H1 (cell line): ENCODE measurements at regions not wholly inside any gene's neighbourhood (a gene's known extent, or its start where the extent isn't known, plus 50 kb on each side); places are given as distances from the start of the nearest gene placed in this dataset.
A peak's percentile ranks its signal among the peaks of the same experiment; 100 is the strongest.

Source experiments
- CTCF ChIA-PET: fragments of 300-600 bp; sonication (Branson Sonifier 250); formaldehyde crosslinking; loops from one replicate; lab custom pipeline; 2021; ENCODE audit not compliant: partially characterized antibody; lab: Charles Lee
- POLR2A ChIA-PET: fragments of 300-600 bp; sonication (Branson Sonifier 250); formaldehyde crosslinking; loops from one replicate; lab custom pipeline; 2021; ENCODE audit warnings: inconsistent platforms; ENCODE audit not compliant: partially characterized antibody; lab: Charles Lee
- DNase-seq, 2 experiments: peaks; one replicate each; pipeline versions ENCODE4 v3.0.0 to v3.0.0-alpha.2; 2010 to 2022; ENCODE audit warnings: low spot score in 2 of 2, low read depth in 1 of 2, mixed read lengths in 1 of 2
- FAIRE-seq: peaks from 2 replicates; lab custom pipeline; 2011; peaks lifted over from hg19 to GRCh38; lab: Jason Lieb, UNC
- H2AFZ ChIP-seq: 2 replicates; pipeline ENCODE4 v1.8.1; 2012; ENCODE audit warnings: low read length, inconsistent platforms
- H2AK5ac ChIP-seq: 2 replicates; pipeline ENCODE4 v1.6.1; 2013; ENCODE audit warnings: low read depth, low read length
- H2BK120ac ChIP-seq: replicated peaks from 2 replicates; pipeline ENCODE3; 2013; ENCODE audit warnings: low read depth, low read length, inconsistent platforms
- H2BK12ac ChIP-seq: 2 replicates; pipeline ENCODE4 v1.6.1; 2013; ENCODE audit warnings: low read depth, low read length
- H2BK15ac ChIP-seq: 2 replicates; pipeline ENCODE4 v1.6.1; 2013; ENCODE audit warnings: low read length
- H2BK20ac ChIP-seq: 2 replicates; pipeline ENCODE4 v1.6.1; 2013; ENCODE audit warnings: low read length
- H2BK5ac ChIP-seq: 2 replicates; pipeline ENCODE4 v1.6.1; 2013; ENCODE audit warnings: low read depth, low read length
- H3K14ac ChIP-seq: 2 replicates; pipeline ENCODE4 v1.6.1; 2013; ENCODE audit warnings: inconsistent platforms; ENCODE audit not compliant: insufficient read length
- H3K18ac ChIP-seq: 2 replicates; pipeline ENCODE4 v1.6.1; 2013; ENCODE audit warnings: low read length; ENCODE audit errors: extremely low read depth
- H3K23ac ChIP-seq: 2 replicates; pipeline ENCODE4 v1.6.1; 2013; ENCODE audit warnings: inconsistent platforms; ENCODE audit not compliant: insufficient read length
- H3K23me2 ChIP-seq: 2 replicates; pipeline ENCODE4 v1.6.1; 2013; ENCODE audit warnings: low read depth, low read length
- H3K27ac ChIP-seq: 2 replicates; pipeline ENCODE4 v1.6.1; 2011; ENCODE audit warnings: low read depth, low read length, inconsistent platforms
- H3K27me3 ChIP-seq, 4 experiments: replicated peaks in 1 of 4; 1 replicate in 1 of 4; 2 replicates in 3 of 4; pipeline versions ENCODE4 v1.6.1 to v1.8.1; 2011 to 2013; ENCODE audit warnings: low read length in 3 of 4, mild to moderate bottlenecking in 3 of 4, inconsistent platforms in 2 of 4, mixed read lengths in 2 of 4, moderate library complexity in 1 of 4; ENCODE audit not compliant: control insufficient read depth in 3 of 4, insufficient read depth in 3 of 4; ENCODE audit errors: extremely low read depth in 1 of 4
- H3K36me3 ChIP-seq, 4 experiments: 2 replicates each; pipeline versions ENCODE4 v1.6.1 to v1.8.1; 2011 to 2013; ENCODE audit warnings: mild to moderate bottlenecking in 4 of 4, low read length in 3 of 4, moderate library complexity in 2 of 4, control low read depth in 1 of 4, inconsistent platforms in 1 of 4; ENCODE audit not compliant: insufficient read depth in 4 of 4, control insufficient read depth in 2 of 4
- H3K4ac ChIP-seq: replicated peaks from 2 replicates; pipeline ENCODE3; 2013; ENCODE audit warnings: low read length, low read depth, mixed read lengths, inconsistent platforms; ENCODE audit not compliant: insufficient read length
- H3K4me1 ChIP-seq, 4 experiments: replicated peaks in 1 of 4; 1 replicate in 1 of 4; 2 replicates in 3 of 4; pipeline versions ENCODE4 v1.6.1 to v1.8.1; 2011 to 2013; ENCODE audit warnings: low read length in 3 of 4, inconsistent platforms in 2 of 4, mixed read lengths in 1 of 4; ENCODE audit not compliant: insufficient read depth in 4 of 4, control insufficient read depth in 3 of 4
- H3K4me2 ChIP-seq, 2 experiments: 2 replicates each; pipeline versions ENCODE4 v1.6.1 to v1.8.1; 2011 to 2013; ENCODE audit warnings: low read depth in 2 of 2, low read length in 2 of 2, control low read depth in 1 of 2, inconsistent platforms in 1 of 2, mild to moderate bottlenecking in 1 of 2; ENCODE audit not compliant: insufficient read depth in 1 of 2
- H3K4me3 ChIP-seq, 4 experiments: fragments of 200-600, 300-600 bp in 1 of 4; sonication (generic), shearing (Covaris generic), sonication (Bioruptor Twin) in 1 of 4; 2 replicates each; pipeline versions ENCODE4 v1.5.1 to v1.8.1; 2011 to 2016; ENCODE audit warnings: low read length in 4 of 4, low read depth in 3 of 4, control low read depth in 2 of 4, inconsistent platforms in 2 of 4, mild to moderate bottlenecking in 2 of 4, mixed read lengths in 1 of 4, moderate library complexity in 1 of 4; ENCODE audit not compliant: insufficient read depth in 2 of 4; ENCODE audit errors: extremely low read depth in 1 of 4
- H3K56ac ChIP-seq: replicated peaks from 2 replicates; pipeline ENCODE3; 2013; ENCODE audit warnings: low read depth, mild to moderate bottlenecking, mixed read lengths, low read length, inconsistent platforms; ENCODE audit not compliant: insufficient read length
- H3K79me1 ChIP-seq: 2 replicates; pipeline ENCODE4 v1.6.1; 2013; ENCODE audit warnings: low read depth, low read length, control low read depth
- H3K79me2 ChIP-seq, 2 experiments: 2 replicates each; pipeline versions ENCODE4 v1.6.1 to v1.8.1; 2012 to 2013; ENCODE audit warnings: low read length in 2 of 2, mild to moderate bottlenecking in 2 of 2, inconsistent platforms in 1 of 2; ENCODE audit not compliant: insufficient read depth in 2 of 2, control insufficient read depth in 1 of 2
- H3K9ac ChIP-seq, 4 experiments: replicated peaks in 1 of 4; 1 replicate in 1 of 4; 2 replicates in 3 of 4; pipeline versions ENCODE4 v1.6.1 to v1.8.1; 2011 to 2013; ENCODE audit warnings: low read depth in 3 of 4, low read length in 3 of 4, control low read depth in 2 of 4, mild to moderate bottlenecking in 2 of 4, moderate library complexity in 2 of 4, inconsistent platforms in 1 of 4; ENCODE audit errors: extremely low read depth in 1 of 4
- H3K9me3 ChIP-seq, 2 experiments: 2 replicates each; pipeline versions ENCODE4 v1.6.1 to v1.8.1; 2012 to 2013; ENCODE audit warnings: mild to moderate bottlenecking in 2 of 2, moderate library complexity in 2 of 2, control low read depth in 1 of 2, inconsistent platforms in 1 of 2, low read depth in 1 of 2, low read length in 1 of 2, mixed read lengths in 1 of 2; ENCODE audit not compliant: insufficient read depth in 2 of 2
- H4K20me1 ChIP-seq, 2 experiments: replicated peaks in 1 of 2; 2 replicates each; pipeline versions ENCODE3 to v1.8.1; 2011 to 2013; ENCODE audit warnings: inconsistent platforms in 2 of 2, low read length in 2 of 2, mild to moderate bottlenecking in 1 of 2; ENCODE audit not compliant: insufficient read depth in 2 of 2, control insufficient read depth in 1 of 2
- H4K5ac ChIP-seq: 2 replicates; pipeline ENCODE4 v1.6.1; 2013; ENCODE audit warnings: low read length, low read depth, mixed read lengths, inconsistent platforms; ENCODE audit not compliant: insufficient read length
- H4K8ac ChIP-seq: 2 replicates; pipeline ENCODE4 v1.8.0; 2013; ENCODE audit warnings: mild to moderate bottlenecking, moderate library complexity, low read length, inconsistent platforms; ENCODE audit not compliant: insufficient read depth; ENCODE audit errors: extremely low read depth
- H4K91ac ChIP-seq: replicated peaks from 2 replicates; pipeline ENCODE3; 2013; ENCODE audit warnings: low read length, mixed read lengths, inconsistent platforms; ENCODE audit not compliant: insufficient read length
- CHD1 ChIP-seq: IDR thresholded peaks from 2 replicates; pipeline ENCODE4 v1.6.1; 2012; ENCODE audit warnings: low read depth, low read length, improper control_type of control experiment
- EGR1 ChIP-seq: IDR thresholded peaks from 2 replicates; pipeline ENCODE4 v1.6.1; 2011; ENCODE audit warnings: low read depth, low read length, borderline replicate concordance
- EZH2 ChIP-seq: fragments of 200-600 bp; sonication (generic); IDR thresholded peaks from 2 replicates; pipeline ENCODE4 v1.7.1; 2012; ENCODE audit warnings: low read depth, mild to moderate bottlenecking, moderate library complexity, low read length, inconsistent platforms; ENCODE audit not compliant: severe bottlenecking
- HDAC2 ChIP-seq, 2 experiments: fragments of 300-600 bp in 1 of 2; sonication (generic) in 1 of 2; IDR thresholded peaks; 2 replicates each; pipeline ENCODE4 v1.6.1; 2011 to 2012; ENCODE audit warnings: low read depth in 2 of 2, low read length in 2 of 2, mild to moderate bottlenecking in 2 of 2, moderate library complexity in 2 of 2, borderline replicate concordance in 1 of 2, inconsistent platforms in 1 of 2
- KDM1A ChIP-seq: fragments of 200-600, 300-600 bp; sonication (generic); IDR thresholded peaks from 2 replicates; pipeline ENCODE4 v1.7.1; 2016; ENCODE audit warnings: mild to moderate bottlenecking, low read length, borderline replicate concordance
- KDM5A ChIP-seq: fragments of 200-600 bp; IDR thresholded peaks from 2 replicates; pipeline ENCODE4 v1.7.1; 2012; ENCODE audit warnings: mild to moderate bottlenecking, low read length, inconsistent platforms, mixed read lengths
- NANOG ChIP-seq: IDR thresholded peaks from 2 replicates; pipeline ENCODE4 v1.6.1; 2011; ENCODE audit warnings: low read length, low read depth, mild to moderate bottlenecking, inconsistent platforms; ENCODE audit not compliant: insufficient read depth, poor library complexity, severe bottlenecking
- POLR2A ChIP-seq, 2 experiments: IDR thresholded peaks; 1 replicate in 1 of 2; 2 replicates in 1 of 2; pipeline ENCODE4 v1.6.1; 2011; ENCODE audit warnings: low read depth in 2 of 2, low read length in 2 of 2, mild to moderate bottlenecking in 2 of 2; ENCODE audit errors: control extremely low read depth in 1 of 2
- RFX5 ChIP-seq: IDR thresholded peaks from 2 replicates; pipeline ENCODE4 v1.6.1; 2011; ENCODE audit warnings: low read depth, low read length, improper control_type of control experiment, borderline replicate concordance
- SAP30 ChIP-seq: fragments of 300-600 bp; sonication (generic); IDR thresholded peaks from 2 replicates; pipeline ENCODE4 v1.7.1; 2012; ENCODE audit warnings: low read length, moderate library complexity, mild to moderate bottlenecking, inconsistent platforms; ENCODE audit not compliant: insufficient read depth, insufficient replicate concordance
- SIN3A ChIP-seq, 2 experiments: IDR thresholded peaks in 1 of 2; conservative IDR thresholded peaks in 1 of 2; 2 replicates each; pipeline ENCODE4 v1.6.1; 2011 to 2012; ENCODE audit warnings: low read length in 2 of 2, improper control_type of control experiment in 1 of 2, low read depth in 1 of 2, mild to moderate bottlenecking in 1 of 2
- SP2 ChIP-seq: IDR thresholded peaks from 2 replicates; pipeline ENCODE4 v1.6.1; 2012; ENCODE audit warnings: mild to moderate bottlenecking, low read length, inconsistent platforms
- TAF7 ChIP-seq: optimal IDR thresholded peaks from 2 replicates; pipeline ENCODE3; 2011; ENCODE audit warnings: low read depth, mild to moderate bottlenecking, inconsistent platforms, low read length, moderate library complexity, borderline replicate concordance
- TEAD4 ChIP-seq: IDR thresholded peaks from 2 replicates; pipeline ENCODE4 v1.6.1; 2012; ENCODE audit warnings: low read depth, low read length, inconsistent platforms, mixed read lengths
- YY1 ChIP-seq: IDR thresholded peaks from 2 replicates; pipeline ENCODE4 v1.6.1; 2011; ENCODE audit warnings: low read depth, mild to moderate bottlenecking, low read length

DNA sequence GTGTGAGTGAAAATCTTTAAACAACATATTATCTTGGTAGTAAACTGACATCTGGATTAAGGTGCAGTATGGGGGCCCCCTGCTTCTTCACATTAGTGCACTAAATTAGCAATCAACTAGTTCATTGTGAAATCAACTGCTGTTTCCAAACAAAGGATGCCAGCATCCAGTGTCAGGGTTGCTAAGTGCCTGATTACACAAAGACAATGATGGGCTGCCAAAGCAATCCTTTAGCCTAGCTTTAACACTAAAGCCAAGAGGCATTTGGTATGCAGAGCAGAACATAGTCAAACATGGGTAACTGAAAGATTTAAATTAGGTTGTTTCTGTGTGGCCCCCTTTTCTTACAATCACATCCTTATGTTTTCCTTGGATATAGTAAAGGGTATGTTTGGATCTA is 543.1 kb upstream of the SLITRK5 start:
- no peak overlapping the region for H3K27ac ChIP-seq
- no peak overlapping the region for H2AFZ ChIP-seq
- no peaks in the 10 kb centered on the region for H3K36me3 ChIP-seq
- no peak overlapping the region for H2AK5ac ChIP-seq
- no peak overlapping the region for H2BK15ac ChIP-seq
- ChIA-PET POLR2A (no interaction called here), CTCF (interaction anchor here (0.6 to 1.1 kb wide), 2 partner anchors 21 to 310 kb away, joined by 3 to 5 read pairs; no protein-coding TSS in a partner anchor)
- H3K14ac ChIP-seq: no peak overlapping the region
- H2BK120ac ChIP-seq: no peak overlapping the region
- no peaks in the 10 kb centered on the region; a peak in 1 of 7 replicates for H3K27me3 ChIP-seq
- H4K91ac ChIP-seq: no peak overlapping the region
- H2BK5ac ChIP-seq: no peak overlapping the region
- no peak overlapping the region for H4K8ac ChIP-seq
- H3K4me1 ChIP-seq: peaks cover 0 to 3% (median 1%) of the 10 kb centered on the region in 4 experiments; a peak in 2 of 7 replicates
- no peak overlapping the region for H3K4me2 ChIP-seq
- no peaks in the 10 kb centered on the region for H4K20me1 ChIP-seq
- no peak overlapping the region for H3K23ac ChIP-seq
- H3K4me3 ChIP-seq: no peak overlapping the region
- H3K18ac ChIP-seq: no peak overlapping the region
- no peak overlapping the region for H3K9ac ChIP-seq
- H3K9me3 ChIP-seq: no peaks in the 10 kb centered on the region
- H2BK20ac ChIP-seq: no peak overlapping the region
- no peak overlapping the region for H3K56ac ChIP-seq
- FAIRE-seq (peak; percentile 93), DNase-seq (peak in 1 of 2 experiments; percentile 43)
- no peaks in the 10 kb centered on the region for H3K23me2 ChIP-seq
- H2BK12ac ChIP-seq: no peak overlapping the region
- H3K4ac ChIP-seq: no peak overlapping the region
- H3K79me1 ChIP-seq: no peaks in the 10 kb centered on the region
- no peaks in the 10 kb centered on the region for H3K79me2 ChIP-seq
- H4K5ac ChIP-seq: no peak overlapping the region
- TF ChIP-seq TEAD4: peak; percentile 57; the same call in 1 of the 2 replicates
- no peak for TF ChIP-seq SIN3A (conservative IDR thresholded peaks at IDR 0.05 in 1 of 2, IDR thresholded peaks at IDR 0.05 in 1 of 2; ENCODE audit: low read depth in 1 of 2, low read length in 2 of 2)
- no peak for TF ChIP-seq SP2
- no peak for TF ChIP-seq KDM1A
- no peak for TF ChIP-seq RFX5
- no peak; the same call in 1 of the 2 replicates for TF ChIP-seq EGR1
- no peak for TF ChIP-seq SAP30
- no peak for TF ChIP-seq KDM5A
- TF ChIP-seq TAF7: no peak
- no peak for TF ChIP-seq CHD1
- no peak for TF ChIP-seq YY1
- TF ChIP-seq NANOG: peak; percentile 97
- TF ChIP-seq HDAC2 (IDR thresholded peaks at IDR 0.05; ENCODE audit: borderline replicate concordance in 1 of 2, low read depth in 2 of 2, low read length in 2 of 2): 0 out of 4 replicates have a peak, but pooled peaks of 1 of the 2 experiments have one; percentile 23
- TF ChIP-seq EZH2: no peak
- no peak for TF ChIP-seq POLR2A (IDR thresholded peaks at IDR 0.05; ENCODE audit: control extremely low read depth in 1 of 2, low read depth in 2 of 2, low read length in 2 of 2)
